ENCODE measurements at regions not wholly inside any gene's neighbourhood (a gene's known extent, or its start where the extent isn't known, plus 50 kb on each side); places are given as distances from the start of the nearest gene placed in this dataset.

DNA sequence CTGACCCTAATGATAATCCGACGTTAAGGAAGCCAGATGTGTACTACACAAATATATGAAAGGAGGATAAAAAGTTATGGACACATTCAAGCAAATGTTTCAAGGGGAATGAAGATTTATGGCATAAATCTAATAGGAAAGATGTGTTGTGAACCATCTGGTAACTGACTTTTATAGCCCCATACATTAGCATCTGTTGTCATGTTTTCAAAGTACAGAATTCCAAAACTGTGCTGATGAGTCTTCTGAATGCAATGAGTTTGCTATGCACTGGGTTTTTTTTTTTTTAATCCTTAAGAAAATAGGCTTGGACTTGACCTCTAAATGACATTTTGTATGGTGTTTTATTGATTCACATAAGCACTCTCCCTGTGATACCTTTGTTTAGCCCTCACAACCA is 158.5 kb upstream of the ESRRG start:
- no peak for TF ChIP-seq CTCF (IDR thresholded peaks at IDR 0.05; ENCODE audit: low read depth, low read length)
- Histone ChIP-seq H3K4me3 (no peak overlapping the region), H3K9me3 (ENCODE audit: low read depth) (no peaks in the 10 kb centered on the region), H3K27ac (no peak overlapping the region), H3K36me3 (no peaks in the 10 kb centered on the region), H3K27me3 (no peaks in the 10 kb centered on the region), H3K4me1 (ENCODE audit: low read depth) (peaks cover 7% of the 10 kb centered on the region)
- DNase-seq (ENCODE audit: low read depth in 1 of 2, low spot score in 1 of 2), result no peak

- Histone ChIP-seq H3K9me3 (ENCODE audit: low read depth) (no peaks in the 10 kb centered on the region), H3K4me3 (no peak overlapping the region), H3K27ac (no peak overlapping the region), H3K36me3 (no peaks in the 10 kb centered on the region), H3K27me3 (no peaks in the 10 kb centered on the region), H3K4me1 (ENCODE audit: low read depth) (no peaks in the 10 kb centered on the region)
- no peak for DNase-seq (ENCODE audit: low read depth in 1 of 2, low spot score in 1 of 2)
- TF ChIP-seq CTCF (IDR thresholded peaks at IDR 0.05; ENCODE audit: low read depth, low read length), result no peak
Observed at GRCh38 chr1:216866714-216867113, 143.5 kb upstream of the ESRRG start.

DNA sequence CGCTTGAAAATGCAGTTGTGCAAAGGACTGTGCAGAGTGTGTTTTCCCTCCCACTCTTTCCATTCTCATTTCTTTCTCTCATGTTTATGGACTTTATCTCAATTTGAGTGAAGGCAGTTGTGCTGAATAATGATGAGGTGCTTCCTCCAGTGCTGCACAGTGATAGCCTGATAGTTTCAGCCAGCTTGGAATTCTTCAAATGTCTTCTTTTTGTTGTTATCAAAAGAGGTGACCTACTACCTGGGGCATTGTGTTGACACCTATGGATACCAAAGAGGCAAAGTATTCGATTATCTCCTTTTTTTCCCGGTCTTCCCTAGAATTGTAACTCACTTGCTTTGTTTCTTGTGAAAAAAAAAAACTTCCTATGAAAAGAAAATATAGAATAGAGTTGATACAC is 132.6 kb upstream of the ESRRG start:
- Histone ChIP-seq H3K36me3 (no peaks in the 10 kb centered on the region), H3K4me1 (ENCODE audit: low read depth) (no peaks in the 10 kb centered on the region), H3K27ac (no peak overlapping the region), H3K9me3 (ENCODE audit: low read depth) (no peaks in the 10 kb centered on the region), H3K27me3 (no peaks in the 10 kb centered on the region), H3K4me3 (no peak overlapping the region)
- no peak for DNase-seq (ENCODE audit: low read depth in 1 of 2, low spot score in 1 of 2)
- TF ChIP-seq CTCF (IDR thresholded peaks at IDR 0.05; ENCODE audit: low read depth, low read length), result no peak

DNA sequence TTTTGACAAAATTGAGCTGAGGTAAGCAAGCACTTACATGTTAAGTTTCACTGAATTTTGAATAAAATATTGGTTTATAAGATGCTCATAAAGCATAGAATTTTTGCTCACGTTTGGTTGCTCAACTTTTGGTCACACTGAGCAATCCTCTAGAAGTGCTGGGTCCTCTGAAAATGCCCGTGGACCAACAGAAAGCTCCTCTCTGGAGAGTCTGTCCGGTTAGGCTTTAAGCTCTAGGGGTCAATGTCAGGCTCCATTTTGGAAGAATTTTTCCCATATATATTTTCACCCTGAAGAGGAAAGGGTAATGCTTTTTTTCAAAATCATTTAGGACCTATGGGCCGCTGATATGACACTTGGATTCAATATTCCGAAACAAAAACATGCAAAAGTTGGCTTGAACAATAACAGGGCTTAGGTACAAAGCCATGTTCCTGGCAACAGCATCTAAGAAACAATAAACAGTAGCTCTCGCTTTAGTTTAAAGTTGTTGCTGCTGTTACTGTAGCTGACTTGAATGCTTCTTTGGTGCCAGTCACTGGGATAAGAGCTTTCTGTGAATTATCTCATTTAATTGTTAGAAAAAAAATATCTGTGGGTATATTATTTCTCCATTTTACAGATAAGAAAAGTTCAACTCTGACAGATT is 131.7 kb upstream of the ESRRG start:
- Histone ChIP-seq H3K27ac (no peak overlapping the region), H3K27me3 (no peaks in the 10 kb centered on the region), H3K4me3 (no peak overlapping the region), H3K9me3 (ENCODE audit: low read depth) (no peaks in the 10 kb centered on the region), H3K4me1 (ENCODE audit: low read depth) (no peaks in the 10 kb centered on the region), H3K36me3 (no peaks in the 10 kb centered on the region)
- TF ChIP-seq CTCF (IDR thresholded peaks at IDR 0.05; ENCODE audit: low read depth, low read length), result no peak
- DNase-seq (ENCODE audit: low read depth in 1 of 2, low spot score in 1 of 2), result no peak

DNA sequence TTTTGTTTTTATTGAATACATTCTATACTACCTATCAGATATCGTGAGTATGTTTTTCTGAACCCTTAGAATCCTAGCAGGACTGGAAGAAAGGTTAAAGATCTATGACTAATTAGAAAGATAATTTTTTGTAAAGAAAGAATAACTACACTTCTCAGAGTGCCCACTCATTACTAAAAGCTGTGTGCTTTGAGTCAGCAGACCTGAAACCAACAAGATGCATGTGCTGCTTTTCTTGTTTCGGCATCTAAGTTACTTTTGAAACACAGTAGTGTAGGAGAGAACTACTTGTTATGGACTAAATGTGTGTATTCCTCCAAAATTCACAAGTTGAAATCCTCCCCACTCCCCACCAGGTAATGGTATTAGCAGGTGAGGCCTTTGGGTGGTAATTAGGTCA is 127.8 kb upstream of the ESRRG start:
- H3K4me3 ChIP-seq, result no peak overlapping the region
- H3K27ac ChIP-seq, result no peak overlapping the region
- no peak for DNase-seq (ENCODE audit: low read depth in 1 of 2, low spot score in 1 of 2)
- no peaks in the 10 kb centered on the region for H3K36me3 ChIP-seq
- peaks cover 16% of the 10 kb centered on the region for H3K4me1 ChIP-seq (ENCODE audit: low read depth)
- no peaks in the 10 kb centered on the region for H3K9me3 ChIP-seq (ENCODE audit: low read depth)
- no peaks in the 10 kb centered on the region for H3K27me3 ChIP-seq
- TF ChIP-seq CTCF (IDR thresholded peaks at IDR 0.05; ENCODE audit: low read depth, low read length), result no peak

Data from cardiac muscle cell (in vitro differentiated cells and primary cell).